ENCODE measurements at regions not wholly inside any gene's neighbourhood (a gene's known extent, or its start where the extent isn't known, plus 50 kb on each side); places are given as distances from the start of the nearest gene placed in this dataset.
"Not testable (repeated sequence)": the region's sequence is repeated elsewhere in the genome, so short reads cannot be mapped to it uniquely, and the experiment has no call there.

DNA sequence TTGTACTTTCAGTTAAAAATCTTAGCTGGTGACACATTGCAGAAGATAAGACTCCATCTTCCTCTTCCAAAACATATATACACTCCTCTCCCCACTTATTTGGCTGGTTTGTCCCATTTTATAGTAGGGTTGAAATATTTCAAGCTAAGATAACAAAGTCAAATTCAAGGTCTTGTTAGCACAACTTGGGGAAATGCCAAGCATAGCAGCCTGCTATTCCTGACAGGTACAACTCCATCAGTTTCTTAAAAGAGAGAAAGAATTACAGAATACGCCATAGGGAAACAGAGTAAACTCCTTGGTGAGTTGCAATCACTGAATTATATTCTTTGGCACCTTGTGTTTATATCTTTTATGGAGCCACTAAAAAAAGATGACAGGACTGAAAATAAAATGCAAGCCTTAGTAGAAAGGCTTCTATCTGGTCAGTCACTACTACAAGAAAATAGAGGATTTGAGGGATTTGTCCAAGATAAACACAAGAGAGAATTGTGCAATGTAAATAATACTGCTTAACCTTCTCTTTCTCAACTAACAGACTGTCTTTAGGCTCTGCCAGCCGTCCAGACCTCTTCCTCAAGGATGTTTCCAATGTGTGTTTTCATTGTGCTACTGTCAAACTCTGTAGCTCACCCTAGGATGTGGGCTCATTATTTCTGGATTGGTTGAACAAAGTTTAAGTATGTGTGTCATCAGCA is 170.3 kb downstream of the VEGFC start:
- Mint-ChIP-seq H3K27ac (no peak overlapping the region), H3K36me3 (ENCODE audit: low read depth) (no peaks in the 10 kb centered on the region), H3K4me3 (no peak overlapping the region), H3K27me3 (no peaks in the 10 kb centered on the region), H3K9me3 (peaks cover 26% of the 10 kb centered on the region), H3K4me1 (ENCODE audit: low read depth) (no peaks in the 10 kb centered on the region)
- intact Hi-C loops (cut with micrococcal nuclease): no loop called here

- H3K27me3 Mint-ChIP-seq; H3K4me3 Mint-ChIP-seq; H3K27ac Mint-ChIP-seq; intact Hi-C loops (cut with micrococcal nuclease); H3K4me1 Mint-ChIP-seq (ENCODE audit: low read depth); H3K36me3 Mint-ChIP-seq (ENCODE audit: low read depth): not testable (repeated sequence)
- peaks cover 26% of the 10 kb centered on the region for H3K9me3 Mint-ChIP-seq
Measured at GRCh38 chr4:176624983-176625610, 167.6 kb downstream of the VEGFC start.

DNA sequence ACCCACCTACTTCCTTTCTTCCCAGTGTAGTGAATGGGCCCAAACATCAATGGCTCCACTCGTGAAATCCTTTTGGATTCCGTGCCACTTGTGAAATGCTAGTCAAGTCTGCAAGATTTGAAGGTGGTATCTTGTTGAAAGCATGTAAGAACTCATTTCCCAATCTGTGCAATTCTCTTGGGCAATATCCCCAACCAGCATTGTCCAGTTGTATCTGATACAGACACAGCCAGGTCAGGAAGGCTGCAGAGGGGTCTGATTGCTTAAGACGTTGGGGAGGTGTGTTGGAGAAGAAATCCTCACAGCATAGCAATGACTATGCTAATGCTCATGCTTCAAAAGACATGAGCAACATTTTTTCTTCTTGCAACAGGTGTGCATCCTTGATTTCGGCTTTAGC is 164.8 kb downstream of the VEGFC start:
- Mint-ChIP-seq H3K4me1 (ENCODE audit: low read depth) (no peaks in the 10 kb centered on the region), H3K27ac (no peak overlapping the region), H3K36me3 (ENCODE audit: low read depth) (no peaks in the 10 kb centered on the region), H3K27me3 (no peaks in the 10 kb centered on the region), H3K4me3 (no peak overlapping the region), H3K9me3 (peaks cover 26% of the 10 kb centered on the region)
- intact Hi-C loops (cut with micrococcal nuclease): no loop called here

DNA sequence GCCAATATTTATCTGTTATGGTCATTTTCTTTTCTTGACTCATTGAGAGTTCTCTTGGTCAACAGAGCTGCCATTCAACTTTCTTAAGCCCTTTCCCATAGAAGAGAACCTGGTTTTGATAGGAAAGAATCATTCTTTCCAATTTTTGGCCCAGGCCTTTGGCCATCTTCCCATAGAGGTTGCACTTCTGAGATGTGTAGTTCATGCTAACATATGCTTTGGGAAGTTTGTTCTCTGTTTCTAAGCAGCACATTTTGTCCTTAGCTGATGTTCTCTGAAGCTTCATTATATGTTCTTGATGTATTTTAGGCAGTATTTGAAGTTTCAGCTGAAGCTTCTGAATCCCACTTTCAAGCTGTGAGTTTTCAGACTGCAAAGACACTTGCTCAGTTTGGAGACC is 161.1 kb downstream of the VEGFC start:
- intact Hi-C loops (cut with micrococcal nuclease): no loop called here
- no peaks in the 10 kb centered on the region for H3K27me3 Mint-ChIP-seq

More for the DNA sequence above, 161.1 kb downstream of the VEGFC start:
- Mint-ChIP-seq H3K27ac (no peak overlapping the region), H3K9me3 (peaks cover 5% of the 10 kb centered on the region), H3K4me3 (no peak overlapping the region), H3K4me1 (ENCODE audit: low read depth) (no peaks in the 10 kb centered on the region), H3K36me3 (ENCODE audit: low read depth) (no peaks in the 10 kb centered on the region)
